Glutamatergic neuron (in vitro differentiated cells): ENCODE measurements at regions not wholly inside any gene's neighbourhood (a gene's known extent, or its start where the extent isn't known, plus 50 kb on each side); places are given as distances from the start of the nearest gene placed in this dataset.

ENCODE experiments used
- DNase-seq: peaks from one replicate; pipeline ENCODE4 v3.0.0; 2022
- H3K27ac Mint-ChIP-seq: one replicate; pipeline ENCODE4 v1.8.0; 2020; ENCODE audit warnings: mild to moderate bottlenecking, mixed read lengths, inconsistent platforms; ENCODE audit not compliant: unreplicated experiment
- H3K27me3 Mint-ChIP-seq: one replicate; pipeline ENCODE4 v1.8.0; 2020; ENCODE audit warnings: mild to moderate bottlenecking, moderate library complexity, mixed read lengths, inconsistent platforms; ENCODE audit not compliant: unreplicated experiment
- H3K36me3 Mint-ChIP-seq: one replicate; pipeline ENCODE4 v1.8.0; 2020; ENCODE audit warnings: mild to moderate bottlenecking, mixed read lengths, inconsistent platforms; ENCODE audit not compliant: unreplicated experiment
- H3K4me1 Mint-ChIP-seq: one replicate; pipeline ENCODE4 v1.8.0; 2020; ENCODE audit warnings: mild to moderate bottlenecking, low read depth, mixed read lengths, inconsistent platforms; ENCODE audit not compliant: unreplicated experiment
- H3K4me3 Mint-ChIP-seq: one replicate; pipeline ENCODE4 v1.8.0; 2020; ENCODE audit warnings: mild to moderate bottlenecking, mixed read lengths, inconsistent platforms; ENCODE audit not compliant: unreplicated experiment
- H3K9me3 Mint-ChIP-seq: one replicate; pipeline ENCODE4 v1.8.0; 2020; ENCODE audit warnings: mild to moderate bottlenecking, moderate library complexity, mixed read lengths, inconsistent platforms; ENCODE audit not compliant: unreplicated experiment
- TF ChIP-seq, protein P1 (sequence below): fragments of 200-600 bp; sonication (generic); IDR thresholded peaks from one replicate; pipeline ENCODE4 v1.5.0; 2021; ENCODE audit not compliant: partially characterized antibody, unreplicated experiment

DNA sequence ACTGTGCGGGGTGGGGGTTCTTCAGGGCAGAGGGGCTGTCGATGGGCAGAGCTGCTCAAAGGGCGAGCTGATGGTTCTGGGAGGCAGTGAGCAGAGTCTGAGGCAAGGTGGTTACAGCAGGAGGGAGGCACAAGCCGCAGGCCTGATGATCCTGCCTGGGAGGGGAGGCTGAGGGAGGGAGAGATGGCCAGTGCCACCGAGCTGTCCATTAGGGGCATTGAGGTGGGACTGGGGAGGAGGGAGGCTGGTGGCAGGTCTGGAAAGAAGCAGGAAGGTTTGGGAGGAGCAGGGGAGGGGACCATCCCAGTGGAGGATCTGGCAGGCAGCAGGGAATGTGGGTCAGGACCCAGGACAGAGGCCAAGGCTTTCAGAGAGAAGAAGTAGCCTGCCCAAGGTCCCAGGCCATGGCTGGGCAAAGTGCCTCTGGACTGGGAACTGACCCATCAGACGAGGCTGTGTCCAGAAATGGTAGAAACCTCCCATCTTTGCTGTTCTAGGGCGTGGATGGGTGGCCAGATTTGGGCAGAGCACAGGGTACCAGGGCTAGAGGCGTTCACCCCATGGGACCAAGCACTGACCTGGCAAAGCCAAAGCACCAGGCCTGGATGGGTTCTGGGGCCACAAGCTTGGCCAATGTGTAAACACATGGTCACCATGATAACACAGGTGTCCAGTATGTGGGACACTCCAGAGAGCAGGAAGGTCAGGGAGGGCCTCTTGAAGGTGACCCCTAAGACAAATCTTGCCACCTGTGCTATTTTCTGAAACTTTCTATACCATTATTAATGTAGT, 55.5 kb downstream of the INHBB start:
- Mint-ChIP-seq H3K27ac (no peak overlapping the region), H3K36me3 (no peaks in the 10 kb centered on the region)

DNA sequence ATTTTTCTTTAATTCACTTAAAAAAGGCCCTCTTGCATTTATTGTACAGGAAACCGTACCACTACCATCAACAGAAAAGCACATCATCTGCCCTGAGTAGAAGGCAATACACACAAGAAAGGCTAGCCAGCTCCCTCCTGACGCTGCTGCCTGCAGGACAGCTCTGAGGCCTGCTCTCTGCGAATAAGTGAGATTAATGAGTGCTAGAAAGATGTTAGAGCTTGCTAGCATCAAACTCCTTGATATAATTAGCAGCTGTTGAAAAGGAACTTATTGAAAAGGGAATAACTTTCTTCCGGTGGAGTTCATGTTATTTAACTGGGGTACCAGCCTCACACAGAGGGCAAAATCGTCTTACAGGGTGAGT, 56.1 kb downstream of the INHBB start:
- Mint-ChIP-seq H3K4me3 (no peak overlapping the region), H3K4me1 (peaks cover 4% of the 10 kb centered on the region), H3K9me3 (peaks cover 6% of the 10 kb centered on the region), H3K27ac (no peak overlapping the region), H3K36me3 (no peaks in the 10 kb centered on the region), H3K27me3 (peaks cover 8% of the 10 kb centered on the region)
- DNase-seq: no peak
- TF ChIP-seq, protein P1, sequence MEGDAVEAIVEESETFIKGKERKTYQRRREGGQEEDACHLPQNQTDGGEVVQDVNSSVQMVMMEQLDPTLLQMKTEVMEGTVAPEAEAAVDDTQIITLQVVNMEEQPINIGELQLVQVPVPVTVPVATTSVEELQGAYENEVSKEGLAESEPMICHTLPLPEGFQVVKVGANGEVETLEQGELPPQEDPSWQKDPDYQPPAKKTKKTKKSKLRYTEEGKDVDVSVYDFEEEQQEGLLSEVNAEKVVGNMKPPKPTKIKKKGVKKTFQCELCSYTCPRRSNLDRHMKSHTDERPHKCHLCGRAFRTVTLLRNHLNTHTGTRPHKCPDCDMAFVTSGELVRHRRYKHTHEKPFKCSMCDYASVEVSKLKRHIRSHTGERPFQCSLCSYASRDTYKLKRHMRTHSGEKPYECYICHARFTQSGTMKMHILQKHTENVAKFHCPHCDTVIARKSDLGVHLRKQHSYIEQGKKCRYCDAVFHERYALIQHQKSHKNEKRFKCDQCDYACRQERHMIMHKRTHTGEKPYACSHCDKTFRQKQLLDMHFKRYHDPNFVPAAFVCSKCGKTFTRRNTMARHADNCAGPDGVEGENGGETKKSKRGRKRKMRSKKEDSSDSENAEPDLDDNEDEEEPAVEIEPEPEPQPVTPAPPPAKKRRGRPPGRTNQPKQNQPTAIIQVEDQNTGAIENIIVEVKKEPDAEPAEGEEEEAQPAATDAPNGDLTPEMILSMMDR: no peak

More for the DNA sequence above, 55.5 kb downstream of the INHBB start:
- H3K9me3 Mint-ChIP-seq: peaks cover 6% of the 10 kb centered on the region
- TF ChIP-seq, protein P1: no peak
- DNase-seq: no peak
- peaks cover 8% of the 10 kb centered on the region for H3K27me3 Mint-ChIP-seq
- H3K4me1 Mint-ChIP-seq: peaks cover 6% of the 10 kb centered on the region
- H3K4me3 Mint-ChIP-seq: no peak overlapping the region

DNA sequence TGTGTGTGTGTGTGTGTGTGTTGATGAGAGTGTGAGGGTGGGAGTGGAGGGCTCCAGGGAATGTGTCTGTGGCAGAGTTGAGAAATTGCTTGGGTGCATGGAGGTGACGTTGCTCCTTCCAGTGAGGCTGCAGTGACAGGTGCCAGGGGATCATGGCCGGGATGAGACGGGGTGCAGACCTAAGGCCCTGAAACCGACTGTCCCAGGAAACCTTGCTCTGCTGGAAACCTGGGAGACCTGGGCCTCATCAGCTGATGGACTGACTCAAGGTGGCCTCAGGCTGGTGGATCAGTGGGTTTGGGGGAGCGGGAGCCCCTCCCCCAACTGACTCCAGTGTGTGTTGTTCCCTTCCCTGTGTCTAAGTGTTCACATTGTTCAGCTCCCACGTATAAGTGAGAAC, 56.6 kb downstream of the INHBB start:
- no peak overlapping the region for H3K27ac Mint-ChIP-seq
- TF ChIP-seq, protein P1: no peak
- H3K36me3 Mint-ChIP-seq: no peaks in the 10 kb centered on the region
- H3K4me3 Mint-ChIP-seq: no peak overlapping the region
- H3K9me3 Mint-ChIP-seq: peaks cover 6% of the 10 kb centered on the region
- DNase-seq: no peak
- peaks cover 8% of the 10 kb centered on the region for H3K27me3 Mint-ChIP-seq
- no peaks in the 10 kb centered on the region for H3K4me1 Mint-ChIP-seq

DNA sequence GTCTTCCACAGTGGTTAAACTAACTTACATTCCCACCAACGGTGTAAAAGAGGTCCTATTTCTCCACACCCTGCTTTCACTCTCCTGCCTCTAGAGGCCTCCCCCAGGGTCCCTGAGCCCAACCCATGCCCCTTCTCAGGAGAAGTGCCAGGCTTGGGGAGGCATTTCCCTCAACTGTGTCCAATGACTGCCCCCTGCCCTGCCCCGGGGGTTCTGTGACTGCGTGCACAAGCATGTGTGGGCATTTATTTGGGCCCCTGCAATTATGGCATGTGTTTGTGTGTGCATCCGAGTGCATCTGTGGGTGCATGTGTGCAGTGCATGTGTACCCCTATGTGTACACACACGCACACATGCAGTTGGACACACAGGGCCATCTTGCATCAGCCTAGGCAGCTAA, 57.3 kb downstream of the INHBB start:
- H3K4me3 Mint-ChIP-seq: no peak overlapping the region
- DNase-seq: no peak
- H3K27me3 Mint-ChIP-seq: peaks cover 8% of the 10 kb centered on the region
- H3K4me1 Mint-ChIP-seq: no peaks in the 10 kb centered on the region
- H3K9me3 Mint-ChIP-seq: peaks cover 4% of the 10 kb centered on the region
- TF ChIP-seq, protein P1: no peak
- no peaks in the 10 kb centered on the region for H3K36me3 Mint-ChIP-seq
- H3K27ac Mint-ChIP-seq: no peak overlapping the region

DNA sequence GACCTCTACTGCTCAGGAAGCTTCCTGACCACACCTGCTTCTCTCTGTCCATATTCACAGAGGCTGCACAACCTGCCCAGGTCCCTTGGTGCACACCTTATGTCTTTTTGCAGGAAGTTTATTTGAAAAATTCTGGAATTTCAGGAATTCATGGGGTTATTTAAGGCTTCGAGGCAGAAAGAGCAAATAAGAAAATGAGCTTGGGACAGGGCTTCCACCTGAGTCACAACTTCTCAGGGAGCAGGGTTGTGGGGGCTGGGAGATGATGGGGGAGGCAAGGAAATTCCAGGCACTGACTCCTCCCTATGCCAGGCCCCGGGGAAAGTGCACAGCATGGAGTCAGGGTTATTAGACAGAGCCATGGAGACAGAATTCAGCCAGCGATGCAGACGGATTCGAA, 57.7 kb downstream of the INHBB start:
- Mint-ChIP-seq H3K36me3 (no peaks in the 10 kb centered on the region), H3K4me3 (no peak overlapping the region), H3K27me3 (peaks cover 8% of the 10 kb centered on the region), H3K27ac (no peak overlapping the region), H3K4me1 (no peaks in the 10 kb centered on the region), H3K9me3 (peaks cover 4% of the 10 kb centered on the region)
- TF ChIP-seq, protein P1: no peak
- no peak for DNase-seq
